Body of pancreas (tissue), 4 donors: ENCODE measurements at regions not wholly inside any gene's neighbourhood (a gene's known extent, or its start where the extent isn't known, plus 50 kb on each side); places are given as distances from the start of the nearest gene placed in this dataset.

Source experiments
- POLR2A ChIP-seq, 3 donors: fragments of 450-650 bp; IDR thresholded peaks; one replicate each; pipeline ENCODE4 v1.6.1; 2016; ENCODE audit warnings: antibody characterized with exemption in 3 of 3, mild to moderate bottlenecking in 2 of 3
- TF ChIP-seq, protein P1 (sequence below), 7 experiments: fragments of 450-650 bp in 4 of 7; fragments of 200-600 bp in 3 of 7; sonication (generic) in 3 of 7; IDR thresholded peaks; one replicate each; pipeline ENCODE4 v1.5.1; 2016 to 2019; ENCODE audit warnings: antibody characterized with exemption in 7 of 7

DNA sequence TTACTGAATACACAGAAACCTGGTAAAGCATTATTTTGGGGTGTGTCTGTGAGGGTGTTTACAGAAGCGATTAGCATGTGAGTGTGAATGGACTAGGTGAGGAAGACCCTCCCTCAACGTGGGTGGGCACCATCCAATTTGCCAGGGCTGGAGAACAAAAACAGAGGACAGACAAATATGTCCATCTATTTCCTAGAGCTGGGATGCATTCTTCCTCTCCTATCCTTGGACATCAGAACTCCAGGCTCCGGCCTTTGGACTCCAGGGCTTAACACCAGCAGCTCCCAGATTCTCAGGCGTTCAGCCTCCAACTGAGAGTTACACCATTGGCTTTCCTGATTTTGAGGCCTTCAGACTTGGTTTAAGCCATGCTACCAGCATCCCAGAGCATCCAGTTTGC, 65.8 kb upstream of the CHD1 start:
- no peak for TF ChIP-seq POLR2A (IDR thresholded peaks at IDR 0.05)
- TF ChIP-seq, protein P1, sequence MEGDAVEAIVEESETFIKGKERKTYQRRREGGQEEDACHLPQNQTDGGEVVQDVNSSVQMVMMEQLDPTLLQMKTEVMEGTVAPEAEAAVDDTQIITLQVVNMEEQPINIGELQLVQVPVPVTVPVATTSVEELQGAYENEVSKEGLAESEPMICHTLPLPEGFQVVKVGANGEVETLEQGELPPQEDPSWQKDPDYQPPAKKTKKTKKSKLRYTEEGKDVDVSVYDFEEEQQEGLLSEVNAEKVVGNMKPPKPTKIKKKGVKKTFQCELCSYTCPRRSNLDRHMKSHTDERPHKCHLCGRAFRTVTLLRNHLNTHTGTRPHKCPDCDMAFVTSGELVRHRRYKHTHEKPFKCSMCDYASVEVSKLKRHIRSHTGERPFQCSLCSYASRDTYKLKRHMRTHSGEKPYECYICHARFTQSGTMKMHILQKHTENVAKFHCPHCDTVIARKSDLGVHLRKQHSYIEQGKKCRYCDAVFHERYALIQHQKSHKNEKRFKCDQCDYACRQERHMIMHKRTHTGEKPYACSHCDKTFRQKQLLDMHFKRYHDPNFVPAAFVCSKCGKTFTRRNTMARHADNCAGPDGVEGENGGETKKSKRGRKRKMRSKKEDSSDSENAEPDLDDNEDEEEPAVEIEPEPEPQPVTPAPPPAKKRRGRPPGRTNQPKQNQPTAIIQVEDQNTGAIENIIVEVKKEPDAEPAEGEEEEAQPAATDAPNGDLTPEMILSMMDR (IDR thresholded peaks at IDR 0.05): no peak
